GM12891 (cell line): ENCODE measurements at regions not wholly inside any gene's neighbourhood (a gene's known extent, or its start where the extent isn't known, plus 50 kb on each side); places are given as distances from the start of the nearest gene placed in this dataset.

Source experiments
- DNase-seq: peaks from one replicate; pipeline ENCODE4 v3.0.0; 2011; ENCODE audit warnings: low spot score; ENCODE audit not compliant: insufficient read length
- FAIRE-seq: peaks from 2 replicates; lab custom pipeline; 2011; peaks lifted over from hg19 to GRCh38; lab: Jason Lieb, UNC
- PAX5 ChIP-seq: IDR thresholded peaks from 2 replicates; pipeline ENCODE4 v1.6.1; 2011; ENCODE audit warnings: low read length, moderate library complexity, mild to moderate bottlenecking; ENCODE audit not compliant: insufficient read depth, severe bottlenecking
- POLR2A ChIP-seq: IDR thresholded peaks from 2 replicates; pipeline ENCODE4 v1.6.1; 2011; ENCODE audit warnings: low read depth, low read length, control low read depth
- POLR2AphosphoS5 ChIP-seq: IDR thresholded peaks from 2 replicates; pipeline ENCODE4 v1.6.1; 2011; ENCODE audit warnings: low read depth, low read length, control low read depth
- POU2F2 ChIP-seq: IDR thresholded peaks from 2 replicates; pipeline ENCODE4 v1.6.1; 2011; ENCODE audit warnings: low read depth, mild to moderate bottlenecking, control low read depth, low read length, moderate library complexity
- SPI1 ChIP-seq: IDR thresholded peaks from 2 replicates; pipeline ENCODE4 v1.6.1; 2011; ENCODE audit warnings: low read depth, low read length, control low read depth
- TAF1 ChIP-seq: IDR thresholded peaks from 2 replicates; pipeline ENCODE4 v1.6.1; 2011; ENCODE audit warnings: low read depth, low read length, control low read depth

DNA sequence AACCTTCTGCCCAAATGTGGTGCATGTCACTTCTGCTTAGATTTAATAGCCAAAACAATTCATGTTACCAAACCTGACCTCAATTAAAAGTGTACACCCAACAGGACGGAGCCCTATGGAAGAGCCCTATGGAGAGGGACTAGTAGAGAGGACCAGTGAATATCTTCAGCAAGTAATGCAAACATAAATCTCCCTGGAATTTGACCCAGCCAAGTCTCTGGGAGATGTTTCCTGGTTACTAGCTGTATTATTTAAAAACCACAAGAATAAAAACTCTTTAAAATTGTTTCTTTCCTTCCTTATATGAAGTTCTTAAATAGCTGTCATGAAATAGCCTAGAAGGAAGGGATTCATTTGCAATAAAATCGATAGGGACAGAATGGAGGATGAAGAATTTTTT, 255.8 kb downstream of the CDH11 start:
- TF ChIP-seq POLR2A (no peak), PAX5 (no peak), POU2F2 (no peak), POLR2AphosphoS5 (no peak), TAF1 (no peak), SPI1 (no peak)
- FAIRE-seq: no peak

DNA sequence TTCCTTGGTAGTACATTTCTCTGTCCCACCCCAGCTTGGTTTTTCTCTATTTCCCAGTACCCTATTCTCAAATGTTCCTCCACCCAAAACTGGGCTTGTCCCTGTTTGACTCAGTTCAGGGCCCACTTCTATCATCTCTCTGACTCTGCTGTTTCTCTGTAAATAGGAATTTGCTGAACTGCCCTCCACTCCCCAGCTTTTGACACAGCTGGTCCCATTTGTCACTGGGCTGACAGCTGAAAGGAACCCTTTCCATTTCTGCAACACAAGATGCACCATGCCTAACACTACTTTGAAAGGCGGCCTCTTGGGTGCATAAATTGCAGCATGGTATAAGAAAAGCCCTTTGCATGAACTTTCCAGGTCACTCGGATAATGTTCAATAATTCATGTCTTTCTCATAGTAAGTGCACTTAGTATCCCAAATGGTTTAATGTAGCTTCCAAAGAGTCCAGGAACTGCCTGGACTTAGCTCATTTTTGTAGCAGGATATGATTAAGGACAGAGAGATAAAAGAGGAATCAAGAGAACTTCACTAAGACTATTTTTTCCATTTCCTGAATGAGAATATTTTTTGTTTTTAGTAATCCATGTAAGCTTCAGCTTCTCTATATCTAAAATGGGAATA, 256.7 kb downstream of the CDH11 start:
- DNase-seq (no peak), FAIRE-seq (no peak)
- TF ChIP-seq POLR2AphosphoS5 (no peak), POLR2A (no peak), SPI1 (no peak), PAX5 (no peak), TAF1 (no peak), POU2F2 (no peak)

More for the DNA sequence above, 255.8 kb downstream of the CDH11 start:
- DNase-seq: no peak

DNA sequence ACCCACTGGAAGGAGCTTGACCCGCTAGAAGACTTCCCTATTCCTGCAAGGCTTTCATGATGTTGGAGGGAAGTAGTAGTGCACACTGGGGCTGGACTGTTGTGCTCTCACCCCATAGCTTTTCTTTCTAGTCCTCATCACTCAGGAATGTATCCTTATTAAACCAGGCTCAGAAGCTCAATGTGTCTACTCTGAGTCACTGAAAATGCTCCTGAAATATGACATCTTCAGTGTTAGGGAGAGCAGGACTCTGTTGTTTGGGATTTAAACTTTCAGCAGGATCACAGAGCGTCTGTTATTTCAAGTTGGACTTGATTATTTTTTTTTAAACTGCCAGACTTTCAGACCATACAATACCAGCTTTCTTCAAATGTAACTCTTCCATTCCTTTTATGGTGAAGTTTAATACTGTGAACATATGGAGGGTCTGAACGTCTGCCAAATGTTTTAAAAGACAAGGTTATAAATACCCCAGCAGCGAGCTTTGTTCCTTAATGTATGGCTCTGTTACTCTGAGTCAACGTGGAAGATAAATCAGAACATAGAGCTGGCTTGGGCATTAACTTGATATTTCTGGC, 257.5 kb downstream of the CDH11 start:
- FAIRE-seq (no peak), DNase-seq (no peak)
- TF ChIP-seq PAX5: no peak
- no peak for TF ChIP-seq SPI1
- no peak for TF ChIP-seq POLR2AphosphoS5
- TF ChIP-seq POLR2A: no peak
- TF ChIP-seq TAF1: no peak
- no peak for TF ChIP-seq POU2F2

DNA sequence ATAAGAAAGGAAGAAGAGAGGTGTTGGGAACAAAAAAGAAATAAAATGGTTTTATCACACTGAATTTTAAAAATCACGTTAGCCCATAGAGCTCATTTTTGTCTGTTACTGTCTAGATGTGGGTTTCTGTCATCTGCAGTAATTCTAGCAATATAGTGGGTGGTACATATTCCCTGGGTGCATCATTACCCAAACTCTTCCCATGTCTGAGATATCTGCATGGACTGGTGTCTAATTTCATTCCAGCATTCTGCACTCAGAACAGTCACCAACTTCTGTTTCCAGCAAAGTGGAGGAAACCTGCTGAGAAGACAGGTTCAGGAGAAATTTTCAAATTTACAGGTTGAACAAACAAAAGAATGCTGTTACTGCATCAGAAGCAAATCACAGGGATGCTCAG, 263.8 kb downstream of the CDH11 start:
- no peak for DNase-seq
- no peak for TF ChIP-seq POU2F2
- no peak for TF ChIP-seq POLR2A
- no peak for TF ChIP-seq PAX5
- no peak for TF ChIP-seq TAF1
- no peak for TF ChIP-seq SPI1
- TF ChIP-seq POLR2AphosphoS5: no peak
- no peak for FAIRE-seq

DNA sequence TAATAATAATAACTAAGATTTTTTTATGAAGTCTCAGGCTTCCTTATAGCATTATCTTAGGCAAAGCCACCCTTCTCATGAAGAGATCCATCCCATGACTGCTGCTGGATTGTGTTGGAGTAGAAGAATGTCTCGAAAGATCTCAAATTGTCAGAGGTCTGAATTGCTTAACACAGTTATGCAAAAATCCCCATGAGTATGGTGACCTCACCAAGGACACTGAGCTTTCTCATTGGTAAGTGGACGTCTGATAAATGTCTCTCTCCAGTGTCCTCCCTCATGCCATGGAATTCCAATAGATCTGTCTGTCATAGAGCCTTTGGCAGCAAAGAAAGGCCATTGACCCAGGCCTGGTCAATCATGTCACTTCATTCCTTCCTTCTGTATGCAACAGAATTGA, 264.5 kb downstream of the CDH11 start:
- no peak for FAIRE-seq
- no peak for DNase-seq
- TF ChIP-seq POLR2AphosphoS5 (no peak), POU2F2 (no peak), TAF1 (no peak), POLR2A (no peak), SPI1 (no peak), PAX5 (no peak)

- TF ChIP-seq POU2F2 (no peak), SPI1 (no peak), PAX5 (no peak), POLR2A (no peak), TAF1 (no peak), POLR2AphosphoS5 (no peak)
- DNase-seq (no peak), FAIRE-seq (no peak)
These were observed 268.3 kb downstream of the CDH11 start for GRCh38 chr16:64853551-64853950.

DNA sequence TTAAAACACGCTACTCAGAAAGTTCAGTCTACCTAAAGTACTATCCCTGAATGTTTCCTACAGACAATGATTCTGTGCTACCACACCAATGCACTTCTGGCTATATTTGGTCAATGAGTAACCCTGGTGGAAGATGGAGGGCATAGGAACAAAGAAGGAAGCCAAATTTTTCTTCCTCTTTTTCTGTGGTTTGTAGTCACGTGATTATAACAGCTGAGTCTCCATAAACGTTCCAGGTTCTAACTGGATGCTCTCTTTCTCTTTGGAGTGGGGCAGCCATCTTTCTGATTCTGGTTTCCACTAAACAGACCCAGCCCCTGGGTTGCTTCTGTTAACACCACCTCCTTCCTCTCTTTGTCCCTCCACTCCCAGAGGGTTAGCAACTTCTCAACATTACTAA, 274.9 kb downstream of the CDH11 start:
- TF ChIP-seq SPI1: no peak
- no peak for TF ChIP-seq PAX5
- TF ChIP-seq POLR2A: no peak
- FAIRE-seq (no peak), DNase-seq (no peak)

- TF ChIP-seq PAX5: no peak
- no peak for TF ChIP-seq POU2F2
- no peak for TF ChIP-seq SPI1
- TF ChIP-seq TAF1: no peak
- TF ChIP-seq POLR2A: no peak
- TF ChIP-seq POLR2AphosphoS5: no peak
- DNase-seq (no peak), FAIRE-seq (no peak)
These were observed 276.8 kb downstream of the CDH11 start for GRCh38 chr16:64845071-64845470.

GRCh38 chr16:64841482-64841881, 280.4 kb downstream of the CDH11 start:
- no peak for FAIRE-seq
- DNase-seq: no peak
- no peak for TF ChIP-seq POLR2AphosphoS5
- no peak for TF ChIP-seq TAF1
- no peak for TF ChIP-seq POU2F2
- no peak for TF ChIP-seq POLR2A
- no peak for TF ChIP-seq PAX5

GRCh38 chr16:64841071-64841470, 280.8 kb downstream of the CDH11 start:
- FAIRE-seq (no peak), DNase-seq (no peak)
- TF ChIP-seq POLR2A: no peak
- TF ChIP-seq TAF1: no peak
- TF ChIP-seq PAX5: no peak
- no peak for TF ChIP-seq POLR2AphosphoS5
- no peak for TF ChIP-seq SPI1
- TF ChIP-seq POU2F2: no peak
